SK-N-SH treated with all-trans-retinoic acid at 6 μM for 48 hours (cell line): ENCODE measurements at regions not wholly inside any gene's neighbourhood (a gene's known extent, or its start where the extent isn't known, plus 50 kb on each side); places are given as distances from the start of the nearest gene placed in this dataset.

ENCODE experiments used
- ATAC-seq: fragments of 200-7000 bp; cut with Tn5 transposase; 3 replicates; pipeline ENCODE4 v1.9.1; 2020; ENCODE audit warnings: mild to moderate bottlenecking, moderate library complexity
- ARNTL ChIP-seq: fragments of 450-650 bp; formaldehyde crosslinking; IDR thresholded peaks from 2 replicates; pipeline ENCODE4 v1.5.0; 2020; ENCODE audit warnings: low read depth, mild to moderate bottlenecking, moderate library complexity, borderline replicate concordance
- BACH2 ChIP-seq: fragments of 250-450 bp; sonication (Bioruptor Pico); IDR thresholded peaks from 2 replicates; pipeline ENCODE4 v1.9.0; 2021; ENCODE audit warnings: mild to moderate bottlenecking, borderline replicate concordance
- CREB5 ChIP-seq: fragments of 250-450 bp; sonication (Bioruptor Pico); IDR thresholded peaks from 2 replicates; pipeline ENCODE4 v1.5.1; 2020; ENCODE audit warnings: low read depth, mild to moderate bottlenecking, moderate library complexity
- CSDC2 ChIP-seq: fragments of 250-450 bp; sonication (Bioruptor Pico); IDR thresholded peaks from 2 replicates; pipeline ENCODE4 v1.5.0; 2020; ENCODE audit warnings: mild to moderate bottlenecking, moderate library complexity
- ESRRG ChIP-seq: fragments of 250-450 bp; sonication (Bioruptor Pico); IDR thresholded peaks from 2 replicates; pipeline ENCODE4 v1.6.1; 2021; ENCODE audit warnings: mild to moderate bottlenecking
- GLIS3 ChIP-seq: fragments of 250-450 bp; sonication (Bioruptor Pico); IDR thresholded peaks from 2 replicates; pipeline ENCODE4 v1.5.0; 2020; ENCODE audit warnings: mild to moderate bottlenecking, moderate library complexity
- ISL1 ChIP-seq: fragments of 250-450 bp; sonication (Bioruptor Pico); IDR thresholded peaks from 2 replicates; pipeline ENCODE4 v2.1.2; 2022; ENCODE audit warnings: mild to moderate bottlenecking, moderate library complexity
- OSR1 ChIP-seq: fragments of 250-450 bp; sonication (Bioruptor Pico); IDR thresholded peaks from 2 replicates; pipeline ENCODE4 v1.8.0; 2022; ENCODE audit warnings: moderate library complexity, mild to moderate bottlenecking, inconsistent platforms
- POU6F1 ChIP-seq: fragments of 250-450 bp; sonication (Bioruptor Pico); IDR thresholded peaks from 2 replicates; pipeline ENCODE4 v1.8.0; 2021; ENCODE audit warnings: low read depth, mild to moderate bottlenecking, moderate library complexity, borderline replicate concordance
- PPARA ChIP-seq: fragments of 250-450 bp; sonication (Bioruptor Pico); IDR thresholded peaks from 2 replicates; pipeline ENCODE4 v1.5.0; 2020; ENCODE audit warnings: mild to moderate bottlenecking, borderline replicate concordance
- SNAI2 ChIP-seq: fragments of 250-450 bp; sonication (Bioruptor Pico); IDR thresholded peaks from 2 replicates; pipeline ENCODE4 v1.5.0; 2020; ENCODE audit warnings: mild to moderate bottlenecking, moderate library complexity
- TCF4 ChIP-seq: fragments of 250-450 bp; sonication (Bioruptor Pico); IDR thresholded peaks from 2 replicates; pipeline ENCODE4 v1.8.0; 2021; ENCODE audit warnings: mild to moderate bottlenecking, moderate library complexity, borderline replicate concordance
- TOX ChIP-seq: fragments of 250-450 bp; sonication (Bioruptor Pico); IDR thresholded peaks from 2 replicates; pipeline ENCODE4 v1.8.0; 2021; ENCODE audit warnings: mild to moderate bottlenecking, moderate library complexity, borderline replicate concordance
- TSHZ2 ChIP-seq: fragments of 250-450 bp; sonication (Bioruptor Pico); IDR thresholded peaks from 2 replicates; pipeline ENCODE4 v1.5.0; 2020; ENCODE audit warnings: mild to moderate bottlenecking, moderate library complexity
- ZFP3 ChIP-seq: fragments of 250-450 bp; sonication (Bioruptor Pico); IDR thresholded peaks from 2 replicates; pipeline ENCODE4 v1.5.0; 2020; ENCODE audit warnings: mild to moderate bottlenecking, moderate library complexity
- ZFP30 ChIP-seq: fragments of 450-650 bp; formaldehyde crosslinking; IDR thresholded peaks from 2 replicates; pipeline ENCODE4 v1.5.0; 2022; ENCODE audit warnings: mild to moderate bottlenecking, moderate library complexity
- ZNF565 ChIP-seq: fragments of 450-650 bp; formaldehyde crosslinking; conservative IDR thresholded peaks from 2 replicates; pipeline ENCODE4 v1.5.0; 2020; ENCODE audit warnings: low read depth, mild to moderate bottlenecking, moderate library complexity
- ZNF70 ChIP-seq: fragments of 450-650 bp; formaldehyde crosslinking; IDR thresholded peaks from 2 replicates; pipeline ENCODE4 v1.5.0; 2020; ENCODE audit warnings: mild to moderate bottlenecking, moderate library complexity
- ZNF8 ChIP-seq: fragments of 450-650 bp; formaldehyde crosslinking; IDR thresholded peaks from 2 replicates; pipeline ENCODE4 v1.5.0; 2020; ENCODE audit warnings: mild to moderate bottlenecking, moderate library complexity
- TF ChIP-seq, protein P1 (sequence below): fragments of 250-450 bp; sonication (Bioruptor Pico); IDR thresholded peaks from 2 replicates; pipeline ENCODE4 v1.8.0; 2020; ENCODE audit warnings: mild to moderate bottlenecking, moderate library complexity, borderline replicate concordance

DNA sequence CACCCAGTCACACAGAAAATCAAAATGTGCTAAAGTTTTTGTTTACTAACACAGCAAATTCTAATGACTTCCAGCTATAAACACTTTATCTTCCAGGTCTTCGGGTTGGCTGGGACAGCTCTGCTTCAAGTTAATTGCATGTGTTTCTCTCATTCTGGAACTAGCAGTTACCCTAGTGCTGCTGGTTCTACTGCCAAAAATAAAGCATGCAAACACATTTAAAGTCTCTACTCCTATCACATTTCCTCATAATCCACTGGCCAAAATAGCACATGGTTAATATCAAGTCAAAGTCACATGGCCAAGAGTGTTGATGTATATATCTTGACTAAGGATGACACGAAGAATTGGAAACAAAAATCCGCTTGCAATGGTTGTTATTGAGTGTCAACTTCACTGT lies 973.1 kb upstream of the ADGRL2 start (continued):
- TF ChIP-seq, protein P1, sequence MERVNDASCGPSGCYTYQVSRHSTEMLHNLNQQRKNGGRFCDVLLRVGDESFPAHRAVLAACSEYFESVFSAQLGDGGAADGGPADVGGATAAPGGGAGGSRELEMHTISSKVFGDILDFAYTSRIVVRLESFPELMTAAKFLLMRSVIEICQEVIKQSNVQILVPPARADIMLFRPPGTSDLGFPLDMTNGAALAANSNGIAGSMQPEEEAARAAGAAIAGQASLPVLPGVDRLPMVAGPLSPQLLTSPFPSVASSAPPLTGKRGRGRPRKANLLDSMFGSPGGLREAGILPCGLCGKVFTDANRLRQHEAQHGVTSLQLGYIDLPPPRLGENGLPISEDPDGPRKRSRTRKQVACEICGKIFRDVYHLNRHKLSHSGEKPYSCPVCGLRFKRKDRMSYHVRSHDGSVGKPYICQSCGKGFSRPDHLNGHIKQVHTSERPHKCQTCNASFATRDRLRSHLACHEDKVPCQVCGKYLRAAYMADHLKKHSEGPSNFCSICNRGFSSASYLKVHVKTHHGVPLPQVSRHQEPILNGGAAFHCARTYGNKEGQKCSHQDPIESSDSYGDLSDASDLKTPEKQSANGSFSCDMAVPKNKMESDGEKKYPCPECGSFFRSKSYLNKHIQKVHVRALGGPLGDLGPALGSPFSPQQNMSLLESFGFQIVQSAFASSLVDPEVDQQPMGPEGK (CRISPR knock-in tag): no peak
- TF ChIP-seq TCF4: no peak

- ATAC-seq: no peak
- TF ChIP-seq OSR1 (CRISPR knock-in tag) (no peak), ZNF8 (CRISPR knock-in tag) (no peak), CSDC2 (CRISPR knock-in tag) (no peak), CREB5 (no peak), ZFP3 (CRISPR knock-in tag) (no peak), PPARA (CRISPR knock-in tag) (no peak), ZFP30 (no peak), POU6F1 (CRISPR knock-in tag) (no peak), TCF4 (no peak), ZNF70 (CRISPR knock-in tag) (no peak), TSHZ2 (CRISPR knock-in tag) (no peak), TOX (CRISPR knock-in tag) (no peak), ZNF565 (CRISPR knock-in tag) (no peak), ESRRG (no peak)
- TF ChIP-seq, protein P1 (CRISPR knock-in tag): no peak
These were observed 975.7 kb upstream of the ADGRL2 start for GRCh38 chr1:80825067-80825466.

DNA sequence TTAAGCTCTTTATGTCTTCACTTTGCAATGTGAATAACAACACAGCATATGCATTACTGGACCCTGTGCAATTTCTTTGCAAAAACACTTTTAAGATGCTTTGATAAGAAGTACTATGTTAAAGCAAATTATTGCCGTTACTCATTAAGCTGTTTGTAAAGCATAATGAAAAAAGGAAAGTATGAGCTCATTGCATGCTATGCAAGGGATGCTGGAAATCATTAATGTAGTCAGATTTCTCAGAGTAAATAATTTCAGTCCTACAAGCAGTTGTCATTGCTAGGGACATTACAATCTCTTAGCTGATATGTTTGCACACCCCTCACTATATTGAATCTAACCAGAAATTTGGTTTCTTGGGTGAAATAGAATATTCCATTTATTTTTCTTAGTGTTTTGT lies 982.5 kb upstream of the ADGRL2 start:
- TF ChIP-seq ZFP30 (no peak), ISL1 (CRISPR knock-in tag) (peak; percentile 41; the same call in 1 of the 2 replicates)

GRCh38 chr1:80807981-80808380 lies 992.8 kb upstream of the ADGRL2 start:
- no peak for ATAC-seq

More for the DNA sequence above, 982.5 kb upstream of the ADGRL2 start:
- ATAC-seq: no peak

More at GRCh38 chr1:80807981-80808380, 992.8 kb upstream of the ADGRL2 start:
- TF ChIP-seq BACH2 (CRISPR knock-in tag): no peak
- no peak for TF ChIP-seq ZNF70 (CRISPR knock-in tag)
- TF ChIP-seq ESRRG: no peak
- TF ChIP-seq PPARA (CRISPR knock-in tag): no peak
- TF ChIP-seq TOX (CRISPR knock-in tag): no peak
- TF ChIP-seq ISL1 (CRISPR knock-in tag): no peak
- no peak for TF ChIP-seq ZNF565 (CRISPR knock-in tag)
- no peak for TF ChIP-seq GLIS3 (CRISPR knock-in tag)
- no peak for TF ChIP-seq ARNTL (CRISPR knock-in tag)
- no peak for TF ChIP-seq SNAI2 (CRISPR knock-in tag)
